ENCODE measurements at regions not wholly inside any gene's neighbourhood (a gene's known extent, or its start where the extent isn't known, plus 50 kb on each side); places are given as distances from the start of the nearest gene placed in this dataset.
"Not testable (repeated sequence)": the region's sequence is repeated elsewhere in the genome, so short reads cannot be mapped to it uniquely, and the experiment has no call there.

DNA sequence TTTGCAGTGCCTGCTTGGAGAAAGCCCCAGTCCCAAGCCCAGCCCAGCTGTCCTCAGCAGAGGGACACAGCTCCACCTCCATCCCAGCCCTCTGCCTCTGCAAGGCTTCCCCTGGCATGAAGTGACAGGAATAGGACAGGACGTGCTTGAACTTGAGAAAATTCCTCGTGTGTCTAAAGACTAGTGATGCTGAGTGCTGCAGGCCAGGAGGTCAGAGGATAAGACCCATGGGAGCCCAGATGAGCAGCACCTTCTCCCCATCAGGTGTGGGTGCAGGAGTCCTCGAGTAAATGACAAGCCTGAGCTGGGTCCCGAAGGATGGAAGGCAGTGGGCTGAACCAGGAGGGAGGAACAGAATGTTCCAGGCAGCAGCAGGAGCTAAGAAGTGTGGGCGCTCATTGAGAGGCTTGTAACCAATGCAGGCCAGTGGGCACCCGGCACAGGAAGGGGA lies 67.8 kb upstream of the UXS1 start:
- DNase-seq (ENCODE audit: low read depth in 1 of 2, low spot score in 1 of 2): no peak

- not testable (repeated sequence) for DNase-seq (ENCODE audit: low read depth in 1 of 2, low spot score in 1 of 2)
Observed at GRCh38 chr2:106258859-106259258, 64.8 kb upstream of the UXS1 start.

DNA sequence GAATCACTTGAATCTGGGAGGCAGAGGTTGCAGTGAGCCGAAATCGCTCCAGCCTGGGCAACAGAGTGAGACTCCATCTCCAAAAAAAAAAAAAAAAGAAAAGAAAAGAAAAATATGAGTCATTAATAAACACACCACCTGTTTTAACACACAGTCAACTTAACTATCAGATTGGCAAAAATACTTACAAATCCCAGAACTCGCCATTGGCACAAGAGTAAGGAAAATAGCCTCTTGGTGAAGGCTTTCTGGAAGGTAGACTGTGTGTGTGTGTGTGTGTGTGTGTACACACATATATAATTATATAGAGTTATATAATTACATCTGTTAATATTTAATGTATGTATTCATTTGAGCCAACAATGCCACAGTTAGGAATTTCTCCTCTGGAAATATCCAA lies 63.7 kb upstream of the UXS1 start:
- DNase-seq (ENCODE audit: low read depth in 1 of 2, low spot score in 1 of 2): no peak

DNA sequence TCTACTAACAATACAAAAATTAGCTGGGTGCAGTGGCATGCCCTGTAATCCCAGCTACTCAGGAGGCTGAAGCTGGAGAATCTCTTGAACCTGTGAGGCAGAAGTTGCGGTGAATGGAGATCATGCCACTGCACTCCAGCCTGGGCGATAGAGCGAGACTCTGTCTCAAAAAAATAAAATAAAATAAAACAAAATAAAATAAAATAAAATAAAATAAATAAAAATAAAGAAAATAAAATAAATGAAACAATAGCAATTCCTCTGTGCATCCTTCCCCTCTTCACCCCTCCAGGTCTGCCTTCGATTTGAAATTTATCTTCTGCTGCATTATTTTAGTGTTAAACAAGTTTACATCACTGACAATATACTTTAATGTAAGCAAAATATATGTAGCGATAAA lies 63.0 kb upstream of the UXS1 start:
- no peak for DNase-seq (ENCODE audit: low read depth in 1 of 2, low spot score in 1 of 2)

- DNase-seq (ENCODE audit: low read depth in 1 of 2, low spot score in 1 of 2): not testable (repeated sequence)
Observed at GRCh38 chr2:106249157-106249828, 55.2 kb upstream of the UXS1 start.

DNA sequence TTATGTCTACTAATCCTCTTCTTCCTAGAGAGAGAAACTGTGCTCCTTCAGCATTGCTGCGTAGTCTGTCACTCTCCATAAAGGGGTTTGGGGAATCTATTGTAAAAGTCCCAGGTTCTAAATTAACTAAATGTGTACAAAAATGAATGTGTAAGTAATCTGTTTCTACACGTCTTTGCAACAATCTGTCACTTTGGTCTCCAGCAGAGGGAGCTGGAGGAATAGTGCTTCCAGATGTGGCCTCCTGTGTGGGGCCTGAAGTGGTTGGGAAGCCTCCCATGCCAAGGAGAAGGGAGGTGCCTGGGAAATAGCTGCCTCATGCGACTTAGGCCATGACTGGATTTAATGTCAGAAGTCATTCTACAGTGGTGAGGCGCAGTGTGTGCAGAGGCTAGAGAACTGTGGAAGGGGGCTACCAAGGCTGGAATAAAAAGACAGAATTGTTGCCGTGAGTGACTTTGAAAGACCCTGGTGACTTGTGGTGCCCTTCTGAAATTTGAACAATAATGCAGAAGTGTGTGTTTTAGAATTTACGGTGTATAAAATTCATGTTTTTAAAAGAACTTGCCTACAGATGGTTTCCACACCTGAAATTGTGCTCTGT lies 54.5 kb upstream of the UXS1 start:
- DNase-seq (ENCODE audit: low read depth in 1 of 2, low spot score in 1 of 2): not testable (repeated sequence)
